Neuronal stem cell (in vitro differentiated cells): ENCODE measurements at regions not wholly inside any gene's neighbourhood (a gene's known extent, or its start where the extent isn't known, plus 50 kb on each side); places are given as distances from the start of the nearest gene placed in this dataset.
A peak's percentile ranks its signal among the peaks of the same experiment; 100 is the strongest.
"Not testable (repeated sequence)": the region's sequence is repeated elsewhere in the genome, so short reads cannot be mapped to it uniquely, and the experiment has no call there.

Experiments
- DNase-seq: peaks from one replicate; pipeline ENCODE4 v3.0.0-alpha.2; 2013; ENCODE audit warnings: low spot score
- H2AFZ ChIP-seq: one replicate; pipeline ENCODE4 v1.6.1; 2013; ENCODE audit warnings: mild to moderate bottlenecking, low read length, inconsistent platforms
- H2AK5ac ChIP-seq: 2 replicates; pipeline ENCODE4 v1.6.1; 2013; ENCODE audit warnings: low read depth, mild to moderate bottlenecking, inconsistent platforms, low read length, moderate library complexity, mixed read lengths
- H2BK120ac ChIP-seq: 2 replicates; pipeline ENCODE4 v1.6.1; 2013; ENCODE audit warnings: low read depth, mild to moderate bottlenecking, inconsistent platforms, low read length, moderate library complexity, mixed read lengths
- H2BK12ac ChIP-seq: one replicate; pipeline ENCODE4 v1.6.1; 2013; ENCODE audit warnings: low read length, inconsistent platforms
- H2BK15ac ChIP-seq: 2 replicates; pipeline ENCODE4 v1.6.1; 2013; ENCODE audit warnings: mild to moderate bottlenecking, low read length, inconsistent platforms, mixed read lengths
- H2BK5ac ChIP-seq: one replicate; pipeline ENCODE4 v1.6.1; 2013; ENCODE audit warnings: inconsistent platforms, mild to moderate bottlenecking, low read length, moderate library complexity
- H3K14ac ChIP-seq: one replicate; pipeline ENCODE4 v1.6.1; 2013; ENCODE audit warnings: low read length, inconsistent platforms
- H3K18ac ChIP-seq: 2 replicates; pipeline ENCODE4 v1.6.1; 2013; ENCODE audit warnings: low read length, inconsistent platforms
- H3K23ac ChIP-seq: 2 replicates; pipeline ENCODE4 v1.6.1; 2013; ENCODE audit warnings: low read depth, mild to moderate bottlenecking, mixed read lengths, low read length, inconsistent platforms; ENCODE audit not compliant: poor library complexity
- H3K27ac ChIP-seq: replicated peaks from 3 replicates; pipeline ENCODE4 v1.5.1; 2013; ENCODE audit warnings: low read length, inconsistent platforms
- H3K27me3 ChIP-seq, 3 experiments: 2 replicates each; pipeline ENCODE4 v1.6.1; 2013; ENCODE audit warnings: low read length in 3 of 3, mild to moderate bottlenecking in 2 of 3, inconsistent platforms in 1 of 3, low read depth in 1 of 3, mixed read lengths in 1 of 3, moderate library complexity in 1 of 3; ENCODE audit not compliant: control insufficient read depth in 3 of 3, insufficient read depth in 3 of 3
- H3K36me3 ChIP-seq, 2 donors: replicated peaks in 1 of 2; 2 replicates each; pipeline ENCODE4 v1.6.1; 2013; ENCODE audit warnings: low read length in 2 of 2; ENCODE audit not compliant: control insufficient read depth in 2 of 2, insufficient read depth in 2 of 2
- H3K4ac ChIP-seq: 2 replicates; pipeline ENCODE4 v1.6.1; 2013; ENCODE audit warnings: inconsistent platforms, mild to moderate bottlenecking, low read length, moderate library complexity
- H3K4me1 ChIP-seq, 2 donors: 1 replicate in 1 of 2; 2 replicates in 1 of 2; pipeline ENCODE4 v1.6.1; 2013; ENCODE audit warnings: low read length in 2 of 2, low read depth in 1 of 2; ENCODE audit not compliant: control insufficient read depth in 2 of 2, insufficient read depth in 1 of 2
- H3K4me2 ChIP-seq: one replicate; pipeline ENCODE4 v1.6.1; 2013; ENCODE audit warnings: mild to moderate bottlenecking, low read length, inconsistent platforms; ENCODE audit not compliant: insufficient read depth, poor library complexity, severe bottlenecking
- H3K4me3 ChIP-seq, 2 donors: 2 replicates each; pipeline ENCODE4 v1.5.1; 2013; ENCODE audit warnings: low read length in 2 of 2, mild to moderate bottlenecking in 2 of 2, inconsistent platforms in 1 of 2, moderate library complexity in 1 of 2
- H3K79me1 ChIP-seq: one replicate; pipeline ENCODE4 v1.6.1; 2013; ENCODE audit warnings: low read depth, mild to moderate bottlenecking, inconsistent platforms, low read length, moderate library complexity
- H3K9ac ChIP-seq: one replicate; pipeline ENCODE4 v1.6.1; 2013; ENCODE audit warnings: mild to moderate bottlenecking, low read depth, low read length, inconsistent platforms; ENCODE audit not compliant: poor library complexity
- H3K9me3 ChIP-seq, 2 donors: replicated peaks in 1 of 2; 2 replicates each; pipeline versions ENCODE3 to v1.6.1; 2013; ENCODE audit warnings: low read length in 2 of 2, mild to moderate bottlenecking in 2 of 2, inconsistent platforms in 1 of 2, low read depth in 1 of 2, mixed read lengths in 1 of 2, moderate library complexity in 1 of 2; ENCODE audit not compliant: control insufficient read depth in 2 of 2, insufficient read depth in 1 of 2
- H4K8ac ChIP-seq: one replicate; pipeline ENCODE4 v1.6.1; 2013; ENCODE audit warnings: low read depth, mild to moderate bottlenecking, inconsistent platforms, low read length, moderate library complexity
- H4K91ac ChIP-seq: one replicate; pipeline ENCODE4 v1.6.1; 2013; ENCODE audit warnings: low read length, low read depth, mild to moderate bottlenecking, inconsistent platforms; ENCODE audit not compliant: poor library complexity
- WGBS, 2 donors: extraction: QIAGEN DNeasy Blood & Tissue Kit; methylation state at CpG; one replicate each; pipeline ENCODE4 v1.1.7; 2013; ENCODE audit warnings: missing lambda C conversion rate in 2 of 2, mixed read lengths in 1 of 2; ENCODE audit not compliant: insufficient read length in 2 of 2, insufficient replicate concordance in 1 of 2; ENCODE audit errors: extremely low coverage in 2 of 2; 5-methylcytosine and 5-hydroxymethylcytosine counted together

- H3K9ac ChIP-seq = no peak overlapping the region
- H2AFZ ChIP-seq = no peak overlapping the region
- WGBS, 2 donors = no CpG with 5 or more reads among the region's 1 CpG
- H3K23ac ChIP-seq = no peak overlapping the region
- no peaks in the 10 kb centered on the region for H3K36me3 ChIP-seq
- H2BK15ac ChIP-seq = no peak overlapping the region
- H3K18ac ChIP-seq = no peak overlapping the region
- H3K4ac ChIP-seq = no peak overlapping the region
- no peak for DNase-seq
- no peak overlapping the region for H3K14ac ChIP-seq
- no peaks in the 10 kb centered on the region for H3K79me1 ChIP-seq
- no peak overlapping the region for H4K8ac ChIP-seq
- no peak overlapping the region for H2BK12ac ChIP-seq
- H2AK5ac ChIP-seq = no peak overlapping the region
- H2BK120ac ChIP-seq = no peak overlapping the region
- H3K4me1 ChIP-seq = no peaks in the 10 kb centered on the region
- H3K4me2 ChIP-seq = no peak overlapping the region
- H4K91ac ChIP-seq = no peak overlapping the region
- no peaks in the 10 kb centered on the region for H3K9me3 ChIP-seq
- no peak overlapping the region for H2BK5ac ChIP-seq
- H3K27ac ChIP-seq = no peak overlapping the region
- no peak overlapping the region for H3K4me3 ChIP-seq
- peaks cover 0 to 18% (median 0%) of the 10 kb centered on the region in 3 experiments for H3K27me3 ChIP-seq
Observed at GRCh38 chr9:33662871-33663270, 132.5 kb upstream of the PRSS3 start.

- not testable (repeated sequence) for H3K4ac ChIP-seq, H3K36me3 ChIP-seq, DNase-seq, H3K79me1 ChIP-seq, H2BK5ac ChIP-seq, H4K8ac ChIP-seq, H4K91ac ChIP-seq, H2BK12ac ChIP-seq, H2AK5ac ChIP-seq, H2BK15ac ChIP-seq, H3K9me3 ChIP-seq, H3K4me1 ChIP-seq, H3K14ac ChIP-seq, H2BK120ac ChIP-seq
- Histone ChIP-seq H3K4me2 (peak overlapping the region; percentile 62), H3K4me3 (peak overlapping the region; percentile 47 to 79), H3K18ac (peak overlapping the region; percentile 83), H3K9ac (peak overlapping the region; percentile 70), H3K23ac (peak overlapping the region; percentile 43), H3K27ac (peak overlapping the region; percentile 83), H2AFZ (peak overlapping the region; percentile 100), H3K27me3 (peaks cover 0 to 31% (median 0%) of the 10 kb centered on the region in 3 experiments)
- no CpG with 5 or more reads among the region's 8 CpGs for WGBS, 2 donors
Observed at GRCh38 chr9:33676194-33676745, 119.1 kb upstream of the PRSS3 start.

GRCh38 chr9:33676746-33677505 is 118.4 kb upstream of the PRSS3 start:
- peak overlapping the region; percentile 70 for H3K9ac ChIP-seq

GRCh38 chr9:33677506-33677809 is 117.9 kb upstream of the PRSS3 start:
- no peaks in the 10 kb centered on the region for H3K79me1 ChIP-seq
- H3K4me3 ChIP-seq = peak overlapping the region; percentile 47 to 82
- H4K8ac ChIP-seq = no peak overlapping the region
- peaks cover 0 to 31% (median 0%) of the 10 kb centered on the region in 3 experiments for H3K27me3 ChIP-seq
- no peak overlapping the region for H4K91ac ChIP-seq
- H2BK12ac ChIP-seq = no peak overlapping the region
- H2BK5ac ChIP-seq = peak overlapping the region; percentile 53
- no peak overlapping the region for H3K23ac ChIP-seq
- H3K9me3 ChIP-seq = no peaks in the 10 kb centered on the region
- H3K18ac ChIP-seq = peak overlapping the region; percentile 87
- no peak for DNase-seq
- H2AFZ ChIP-seq = peak overlapping the region; percentile 100
- H2BK120ac ChIP-seq = no peak overlapping the region
- H3K36me3 ChIP-seq = no peaks in the 10 kb centered on the region
- WGBS, 2 donors = no CpG with 5 or more reads among the region's 3 CpGs
- no peak overlapping the region for H3K14ac ChIP-seq
- no peak overlapping the region for H2AK5ac ChIP-seq
- no peak overlapping the region for H2BK15ac ChIP-seq
- H3K4me1 ChIP-seq = no peaks in the 10 kb centered on the region
- no peak overlapping the region for H3K4ac ChIP-seq
- peak overlapping the region; percentile 62 for H3K4me2 ChIP-seq
- no peak overlapping the region for H3K9ac ChIP-seq
- H3K27ac ChIP-seq = no peak overlapping the region

More at GRCh38 chr9:33676746-33677505, 118.4 kb upstream of the PRSS3 start:
- no peaks in the 10 kb centered on the region for H3K9me3 ChIP-seq
- no peak overlapping the region for H3K14ac ChIP-seq
- H3K79me1 ChIP-seq = no peaks in the 10 kb centered on the region
- H3K4me1 ChIP-seq = no peaks in the 10 kb centered on the region
- no peak overlapping the region for H2BK12ac ChIP-seq
- H3K36me3 ChIP-seq = no peaks in the 10 kb centered on the region
- H2AFZ ChIP-seq = peak overlapping the region; percentile 100
- no CpG with 5 or more reads among the region's 78 CpGs for WGBS, 2 donors
- H2BK120ac ChIP-seq = no peak overlapping the region
- H3K27ac ChIP-seq = peak overlapping the region; percentile 83
- peak overlapping the region; percentile 43 for H3K23ac ChIP-seq
- H2AK5ac ChIP-seq = no peak overlapping the region
- no peak overlapping the region for H4K8ac ChIP-seq
- H3K4me3 ChIP-seq = peak overlapping the region; percentile 47 to 82
- peaks cover 0 to 31% (median 0%) of the 10 kb centered on the region in 3 experiments for H3K27me3 ChIP-seq
- peak overlapping the region; percentile 62 for H3K4me2 ChIP-seq
- no peak overlapping the region for H2BK15ac ChIP-seq
- H3K4ac ChIP-seq = no peak overlapping the region
- H4K91ac ChIP-seq = no peak overlapping the region
- H3K18ac ChIP-seq = peak overlapping the region; percentile 87
- H2BK5ac ChIP-seq = peak overlapping the region; percentile 53
- DNase-seq = peak; percentile 45
